A549 (cell line): ENCODE measurements at regions not wholly inside any gene's neighbourhood (a gene's known extent, or its start where the extent isn't known, plus 50 kb on each side); places are given as distances from the start of the nearest gene placed in this dataset.

Experiments used
- ATAC-seq, 2 experiments: fragments of 200-7000 bp in 1 of 2; fragments of >200 bp in 1 of 2; cut with Nextera tagmentation in 1 of 2; cut with Tn5 transposase in 1 of 2; 3 replicates each; pipeline versions ENCODE4 v1.8.0 to v1.9.1; 2018 to 2020; ENCODE audit warnings: mild to moderate bottlenecking in 1 of 2, moderate library complexity in 1 of 2
- CTCF ChIA-PET: fragments of 300-600 bp; sonication (Branson Sonifier 250); formaldehyde crosslinking; extraction: SDS; loops from one replicate; lab custom pipeline; 2021; ENCODE audit warnings: antibody characterized with exemption, inconsistent platforms; lab: Yijun Ruan, JAX
- POLR2A ChIA-PET: fragments of 350-600 bp; formaldehyde crosslinking; extraction: SDS; loops from one replicate; lab custom pipeline; 2021; ENCODE audit warnings: antibody characterized with exemption, inconsistent platforms; lab: Yijun Ruan, JAX
- DNase-seq, 2 experiments: peaks; one replicate each; pipeline versions ENCODE4 v3.0.0 to v3.0.0-alpha.2; 2011 to 2016; ENCODE audit warnings: low read depth in 1 of 2, low spot score in 1 of 2
- FAIRE-seq: peaks from 2 replicates; lab custom pipeline; 2011; peaks lifted over from hg19 to GRCh38; lab: Jason Lieb, UNC
- H3K27ac ChIP-seq, 2 experiments: fragments of >200 bp; sonication (Bioruptor Twin); formaldehyde crosslinking; 3 replicates each; pipeline ENCODE4 v1.5.1; 2016 to 2017
- H3K4me1 ChIP-seq: fragments of >200 bp; sonication (Bioruptor Twin); formaldehyde crosslinking; 3 replicates; pipeline ENCODE4 v1.6.1; 2016
- H3K4me2 ChIP-seq: fragments of >200 bp; sonication (Bioruptor Twin); formaldehyde crosslinking; 3 replicates; pipeline ENCODE4 v1.6.1; 2016
- H3K4me3 ChIP-seq: fragments of >200 bp; sonication (Bioruptor Twin); formaldehyde crosslinking; 3 replicates; pipeline ENCODE4 v1.5.1; 2016
- H3K9me3 ChIP-seq: fragments of >200 bp; sonication (Bioruptor Twin); formaldehyde crosslinking; 3 replicates; pipeline ENCODE4 v1.6.1; 2016
- CBX2 ChIP-seq: fragments of 200-600 bp; sonication (generic); IDR thresholded peaks from 2 replicates; pipeline ENCODE4 v1.6.1; 2016; ENCODE audit warnings: low read depth, mild to moderate bottlenecking, borderline replicate concordance
- CHD4 ChIP-seq: fragments of 200-600 bp; sonication (generic); IDR thresholded peaks from 2 replicates; pipeline ENCODE4 v1.6.1; 2016; ENCODE audit warnings: antibody characterized with exemption, mild to moderate bottlenecking, borderline replicate concordance
- EHMT2 ChIP-seq: fragments of 200-600 bp; sonication (generic); IDR thresholded peaks from 2 replicates; pipeline ENCODE4 v1.6.1; 2016; ENCODE audit warnings: antibody characterized with exemption, low read depth, mild to moderate bottlenecking, moderate library complexity
- EP300 ChIP-seq, 2 experiments: fragments of >200 bp; sonication (Bioruptor Twin); formaldehyde crosslinking; IDR thresholded peaks; 2 replicates in 1 of 2; 3 replicates in 1 of 2; pipeline ENCODE4 v1.6.1; 2016 to 2017
- ESRRA ChIP-seq: fragments of 150-350 bp; IDR thresholded peaks from 2 replicates; pipeline ENCODE4 v1.6.1; 2014; ENCODE audit warnings: mild to moderate bottlenecking, low read length, borderline replicate concordance
- GATA3 ChIP-seq: IDR thresholded peaks from 2 replicates; pipeline ENCODE4 v1.6.1; 2012; ENCODE audit warnings: borderline replicate concordance
- HDAC2 ChIP-seq: fragments of 200-600 bp; sonication (generic); IDR thresholded peaks from 2 replicates; pipeline ENCODE4 v1.6.1; 2016
- HOXA7 ChIP-seq: fragments of 250-450 bp; sonication (Bioruptor Pico); IDR thresholded peaks from 2 replicates; pipeline ENCODE4 v1.5.0; 2020; ENCODE audit warnings: mild to moderate bottlenecking, moderate library complexity
- JUNB ChIP-seq: fragments of >200 bp; sonication (Bioruptor Twin); formaldehyde crosslinking; IDR thresholded peaks from 2 replicates; pipeline ENCODE4 v1.6.1; 2016
- KDM5A ChIP-seq: fragments of 200-600 bp; sonication (generic); IDR thresholded peaks from 2 replicates; pipeline ENCODE4 v1.6.1; 2016; ENCODE audit warnings: antibody characterized with exemption, mild to moderate bottlenecking
- NFE2L2 ChIP-seq: fragments of 150-350 bp; conservative IDR thresholded peaks from 2 replicates; pipeline ENCODE4 v1.6.1; 2014; ENCODE audit warnings: low read length
- NPAS2 ChIP-seq: fragments of 250-450 bp; sonication (Bioruptor Pico); IDR thresholded peaks from 2 replicates; pipeline ENCODE4 v1.8.0; 2022; ENCODE audit warnings: mild to moderate bottlenecking, moderate library complexity, borderline replicate concordance
- POLR2A ChIP-seq: IDR thresholded peaks from 2 replicates; pipeline ENCODE4 v1.6.1; 2012; ENCODE audit warnings: mild to moderate bottlenecking, low read length
- POLR2AphosphoS2 ChIP-seq: conservative IDR thresholded peaks from 2 replicates; pipeline ENCODE4 v1.6.1; 2012; ENCODE audit warnings: low read length, improper control_type of control experiment, inconsistent platforms
- RFX5 ChIP-seq: fragments of 450-650 bp; IDR thresholded peaks from 2 replicates; pipeline ENCODE4 v1.7.1; 2014; ENCODE audit warnings: antibody characterized with exemption, mild to moderate bottlenecking, moderate library complexity
- SREBF2 ChIP-seq: fragments of 450-650 bp; IDR thresholded peaks from 2 replicates; pipeline ENCODE4 v1.6.1; 2014; ENCODE audit warnings: mild to moderate bottlenecking, moderate library complexity
- ZSCAN20 ChIP-seq: fragments of 250-450 bp; sonication (Bioruptor Pico); IDR thresholded peaks from 2 replicates; pipeline ENCODE4 v1.8.0; 2022; ENCODE audit warnings: mild to moderate bottlenecking, moderate library complexity
- WGBS: methylation state at CpG from one replicate; pipeline ENCODE4 v1.1.6; 2017; ENCODE audit errors: missing lambda C conversion rate; 5-methylcytosine and 5-hydroxymethylcytosine counted together
- TF ChIP-seq, protein P1 (sequence below): fragments of >200 bp; sonication (Bioruptor Twin); formaldehyde crosslinking; IDR thresholded peaks from 3 replicates; pipeline ENCODE4 v1.5.1; 2016
- TF ChIP-seq, protein P2 (sequence below): IDR thresholded peaks from 2 replicates; pipeline ENCODE4 v1.6.1; 2012

DNA sequence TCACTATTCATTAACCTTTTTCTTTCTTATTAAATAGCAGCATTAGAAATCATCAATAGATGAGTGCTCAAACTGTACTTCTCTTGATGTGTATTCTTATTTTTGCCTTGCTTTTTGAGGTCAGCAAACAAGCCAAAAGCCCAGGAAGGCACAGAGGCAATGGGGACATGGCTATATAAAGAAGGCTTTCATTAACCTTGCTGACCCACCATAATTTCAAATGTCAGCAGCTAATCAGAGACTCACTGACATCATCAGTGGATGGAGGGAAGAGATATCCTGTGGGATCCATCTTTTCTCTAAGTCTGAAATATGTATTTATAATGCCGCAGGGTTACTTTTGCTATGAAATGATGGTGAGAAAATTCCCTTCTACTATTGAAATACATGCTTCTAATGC, 1162.8 kb upstream of the ACVR2A start:
- Histone ChIP-seq H3K4me1 (no peaks in the 10 kb centered on the region), H3K4me2 (no peak overlapping the region), H3K27ac (no peak overlapping the region), H3K9me3 (no peaks in the 10 kb centered on the region), H3K4me3 (no peak overlapping the region)
- 96% methylated on average over 1 of the region's 1 CpG for WGBS
- TF ChIP-seq CBX2 = no peak
- no peak for TF ChIP-seq NFE2L2
- no peak for TF ChIP-seq EP300 (IDR thresholded peaks at IDR 0.05)
- no peak for TF ChIP-seq HDAC2
- TF ChIP-seq POLR2A = no peak
- no peak for TF ChIP-seq RFX5
- TF ChIP-seq, protein P1, sequence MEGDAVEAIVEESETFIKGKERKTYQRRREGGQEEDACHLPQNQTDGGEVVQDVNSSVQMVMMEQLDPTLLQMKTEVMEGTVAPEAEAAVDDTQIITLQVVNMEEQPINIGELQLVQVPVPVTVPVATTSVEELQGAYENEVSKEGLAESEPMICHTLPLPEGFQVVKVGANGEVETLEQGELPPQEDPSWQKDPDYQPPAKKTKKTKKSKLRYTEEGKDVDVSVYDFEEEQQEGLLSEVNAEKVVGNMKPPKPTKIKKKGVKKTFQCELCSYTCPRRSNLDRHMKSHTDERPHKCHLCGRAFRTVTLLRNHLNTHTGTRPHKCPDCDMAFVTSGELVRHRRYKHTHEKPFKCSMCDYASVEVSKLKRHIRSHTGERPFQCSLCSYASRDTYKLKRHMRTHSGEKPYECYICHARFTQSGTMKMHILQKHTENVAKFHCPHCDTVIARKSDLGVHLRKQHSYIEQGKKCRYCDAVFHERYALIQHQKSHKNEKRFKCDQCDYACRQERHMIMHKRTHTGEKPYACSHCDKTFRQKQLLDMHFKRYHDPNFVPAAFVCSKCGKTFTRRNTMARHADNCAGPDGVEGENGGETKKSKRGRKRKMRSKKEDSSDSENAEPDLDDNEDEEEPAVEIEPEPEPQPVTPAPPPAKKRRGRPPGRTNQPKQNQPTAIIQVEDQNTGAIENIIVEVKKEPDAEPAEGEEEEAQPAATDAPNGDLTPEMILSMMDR = no peak
- no peak for DNase-seq
- CTCF ChIA-PET = no interaction called here
- POLR2A ChIA-PET = no interaction called here
- no peak for ATAC-seq
- no peak for FAIRE-seq

DNA sequence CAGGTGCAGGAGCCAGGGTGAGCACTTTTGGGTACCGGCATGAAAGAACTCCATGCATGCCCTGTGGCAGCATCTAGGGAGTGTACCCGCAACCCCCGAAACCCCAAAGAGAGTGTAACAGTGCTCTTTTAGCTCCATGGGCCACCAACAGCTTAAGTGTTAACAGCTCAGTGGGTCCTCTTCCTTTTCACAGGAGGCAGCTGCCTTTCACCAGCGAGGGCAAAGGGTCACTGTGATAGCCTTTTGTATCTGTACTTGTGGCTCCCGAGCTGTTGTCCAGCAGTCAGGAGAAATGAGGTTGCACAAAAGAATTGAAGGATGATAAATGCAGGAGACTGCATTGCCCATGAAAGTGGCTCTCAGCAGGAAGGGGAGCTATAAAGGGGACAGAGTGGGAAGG, 1166.3 kb upstream of the ACVR2A start:
- CTCF ChIA-PET = no interaction called here
- H3K9me3 ChIP-seq = no peaks in the 10 kb centered on the region
- TF ChIP-seq HOXA7 (CRISPR knock-in tag) (no peak), GATA3 (no peak)
- TF ChIP-seq, all 56 proteins: peak for 0
- DNase-seq = no peak
- 41% methylated on average over 2 of the region's 5 CpGs for WGBS
- no peak for FAIRE-seq
- ATAC-seq = no peak
- Histone ChIP-seq H3K4me1 (no peaks in the 10 kb centered on the region), H3K27ac (no peak overlapping the region), H3K4me3 (no peak overlapping the region), H3K4me2 (no peak overlapping the region)
- POLR2A ChIA-PET = no interaction called here

DNA sequence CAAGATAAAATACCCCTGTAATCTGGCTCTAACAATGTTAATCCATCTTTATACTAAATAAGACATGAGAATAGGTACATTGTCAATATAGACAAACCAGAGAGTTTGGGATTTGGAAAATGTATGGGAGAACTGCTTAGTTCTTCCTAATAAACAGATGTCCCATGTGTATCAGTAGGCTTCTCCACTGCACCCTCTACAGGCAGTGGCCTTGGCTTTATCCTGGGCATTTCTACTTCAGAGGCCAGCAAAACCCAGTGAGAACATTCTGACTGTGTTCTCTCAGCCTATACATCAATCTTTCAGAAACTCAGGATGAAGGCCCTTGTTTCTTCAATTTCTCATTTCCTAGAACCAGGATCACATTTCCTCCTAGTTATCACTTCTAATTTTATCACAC, 1167.5 kb upstream of the ACVR2A start:
- peak in 1 of 2 experiments; percentile 10 for DNase-seq
- FAIRE-seq = no peak
- ATAC-seq = peak in 1 of 2 experiments; percentile 61; a peak in 2 of 6 replicates
- no peak overlapping the region for H3K27ac ChIP-seq
- TF ChIP-seq EHMT2 = no peak
- TF ChIP-seq, protein P2, sequence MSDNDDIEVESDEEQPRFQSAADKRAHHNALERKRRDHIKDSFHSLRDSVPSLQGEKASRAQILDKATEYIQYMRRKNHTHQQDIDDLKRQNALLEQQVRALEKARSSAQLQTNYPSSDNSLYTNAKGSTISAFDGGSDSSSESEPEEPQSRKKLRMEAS = no peak
- TF ChIP-seq CHD4 = no peak
- TF ChIP-seq SREBF2 = no peak
- TF ChIP-seq ESRRA = no peak
- no peak for TF ChIP-seq ZSCAN20 (CRISPR knock-in tag)
- no peak for TF ChIP-seq JUNB
- H3K4me2 ChIP-seq = no peak overlapping the region
- ChIA-PET POLR2A (no interaction called here), CTCF (no interaction called here)
- H3K4me1 ChIP-seq = no peaks in the 10 kb centered on the region
- no peak overlapping the region for H3K4me3 ChIP-seq
- no peaks in the 10 kb centered on the region for H3K9me3 ChIP-seq

DNA sequence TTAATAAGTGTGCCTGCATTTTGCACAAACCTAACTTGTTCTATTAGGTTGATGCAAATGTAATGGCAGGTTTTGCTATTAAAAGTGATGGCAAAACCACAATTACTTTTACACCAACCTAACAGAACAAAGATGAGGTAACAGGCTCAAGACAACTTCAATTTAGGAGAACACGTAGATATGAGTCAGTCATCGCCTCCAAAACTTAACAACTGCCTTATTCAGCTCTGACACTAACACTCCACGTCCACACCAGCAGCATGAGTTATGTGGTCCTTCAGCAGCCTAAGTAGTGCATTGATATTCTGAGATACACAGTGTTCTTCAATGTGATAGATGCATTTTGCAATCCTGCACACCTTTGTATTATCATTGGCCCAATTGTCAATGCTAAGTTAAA, 1175.1 kb upstream of the ACVR2A start:
- Histone ChIP-seq H3K9me3 (no peaks in the 10 kb centered on the region), H3K4me3 (no peak overlapping the region), H3K4me1 (peaks cover 12% of the 10 kb centered on the region), H3K4me2 (no peak overlapping the region), H3K27ac (no peak overlapping the region)
- 53% methylated on average over 3 of the region's 3 CpGs for WGBS
- no peak for TF ChIP-seq POLR2AphosphoS2
- TF ChIP-seq CBX2 = no peak
- no peak for TF ChIP-seq ESRRA
- no peak for TF ChIP-seq KDM5A
- no peak for TF ChIP-seq NPAS2 (CRISPR knock-in tag)
- FAIRE-seq = no peak
- ChIA-PET CTCF (no interaction called here), POLR2A (no interaction called here)
- no peak for DNase-seq
- ATAC-seq = no peak
